NAMALWA (cell line): ENCODE measurements at regions not wholly inside any gene's neighbourhood (a gene's known extent, or its start where the extent isn't known, plus 50 kb on each side); places are given as distances from the start of the nearest gene placed in this dataset.
"Not testable (repeated sequence)": the region's sequence is repeated elsewhere in the genome, so short reads cannot be mapped to it uniquely, and the experiment has no call there.

Experiments used
- DNase-seq: peaks from one replicate; pipeline ENCODE4 v3.0.0-alpha.2; 2015; ENCODE audit warnings: low spot score

DNA sequence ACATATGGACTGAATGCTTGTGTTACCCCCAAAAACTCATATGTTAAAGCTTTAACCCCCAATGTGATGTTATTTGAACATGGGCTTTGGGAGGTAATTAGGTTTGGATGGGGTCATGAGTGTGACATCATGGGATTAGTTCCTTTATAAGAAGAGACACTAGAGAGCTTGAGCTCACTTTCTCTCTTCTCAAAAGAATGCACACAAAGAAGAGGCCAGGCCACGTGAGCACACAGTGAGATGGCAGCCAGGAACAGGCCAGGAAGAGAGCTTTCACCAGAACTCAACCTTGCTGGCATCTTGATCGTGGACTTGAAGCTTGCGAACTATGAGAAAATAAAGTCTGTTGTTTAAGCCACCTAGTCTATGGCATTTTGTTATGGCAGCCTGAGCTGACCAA is 360.6 kb downstream of the NR2F1-AS1 start:
- no peak for DNase-seq

DNA sequence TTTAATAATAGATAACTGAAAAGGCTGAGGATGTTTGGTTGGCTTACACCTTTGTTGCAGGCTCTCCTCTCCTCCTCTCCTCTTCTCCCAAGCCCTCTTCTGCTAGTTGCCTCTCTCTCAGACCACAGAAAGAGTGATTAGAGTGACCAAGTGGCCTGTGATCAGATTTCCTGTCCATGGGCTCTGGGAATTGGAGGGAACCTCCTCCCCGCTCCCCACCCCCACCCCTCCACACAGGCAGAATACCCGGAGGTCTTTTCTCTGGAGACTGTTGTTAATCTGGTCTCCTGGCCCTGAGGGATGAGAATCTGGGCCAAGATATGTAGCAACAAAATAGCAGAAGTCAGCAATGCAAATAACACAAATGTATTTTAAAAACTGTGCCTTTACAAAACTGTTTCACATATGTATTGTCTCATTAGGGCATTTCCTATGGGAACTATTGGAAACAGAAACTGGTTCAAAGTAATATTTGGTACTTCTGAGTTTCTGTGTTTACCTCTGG is 361.3 kb downstream of the NR2F1-AS1 start:
- DNase-seq, result no peak

DNA sequence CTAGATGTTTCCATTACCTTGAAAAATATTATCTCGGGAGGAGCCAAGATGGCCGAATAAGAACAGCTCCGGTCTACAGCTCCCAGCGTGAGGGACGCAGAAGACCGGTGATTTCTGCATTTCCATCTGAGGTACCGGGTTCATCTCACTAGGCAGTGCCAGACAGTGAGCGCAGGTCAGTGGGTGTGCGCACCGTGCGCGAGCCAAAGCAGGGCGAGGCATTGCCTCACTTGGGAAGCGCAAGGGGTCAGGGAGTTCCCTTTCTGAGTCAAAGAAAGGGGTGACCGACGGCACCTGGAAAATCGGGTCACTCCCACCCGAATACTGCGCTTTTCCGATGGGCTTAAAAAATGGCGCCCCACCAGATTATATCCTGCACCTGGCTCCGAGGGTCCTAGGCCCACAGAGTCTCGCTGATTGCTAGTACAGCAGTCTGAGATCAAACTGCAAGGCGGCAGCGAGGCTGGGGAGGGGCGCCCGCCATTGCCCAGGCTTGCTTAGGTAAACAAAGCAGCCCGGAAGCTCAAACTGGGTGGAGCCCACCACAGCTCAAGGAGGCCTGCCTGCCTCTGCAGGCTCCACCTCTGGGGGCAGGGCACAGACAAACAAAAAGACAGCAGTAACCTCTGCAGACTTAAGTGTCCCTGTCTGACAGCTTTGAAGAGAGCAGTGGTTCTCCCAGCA is 367.8 kb downstream of the NR2F1-AS1 start:
- DNase-seq, result not testable (repeated sequence)

DNA sequence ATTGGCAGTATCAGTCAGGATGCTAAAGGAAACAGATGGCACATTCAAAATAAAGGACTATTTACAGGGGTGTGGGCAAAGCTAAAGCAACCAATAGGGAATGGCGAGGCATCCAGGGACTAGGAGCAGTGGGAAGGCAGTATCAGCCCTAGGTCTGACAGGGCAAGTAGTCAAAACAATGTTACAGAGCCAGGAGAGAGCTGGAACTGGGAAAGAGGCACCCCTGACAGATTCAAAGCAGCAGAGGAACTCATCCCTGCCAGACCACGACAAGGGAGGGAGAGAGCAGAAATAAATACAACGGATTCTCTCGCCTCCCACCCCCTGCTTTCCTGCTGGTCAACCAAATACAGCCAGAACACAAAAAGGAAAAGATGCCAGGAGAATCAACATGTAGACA is 371.5 kb downstream of the NR2F1-AS1 start:
- no peak for DNase-seq

GRCh38 chr5:93208141-93208751 is 372.8 kb downstream of the NR2F1-AS1 start:
- no peak for DNase-seq

DNA sequence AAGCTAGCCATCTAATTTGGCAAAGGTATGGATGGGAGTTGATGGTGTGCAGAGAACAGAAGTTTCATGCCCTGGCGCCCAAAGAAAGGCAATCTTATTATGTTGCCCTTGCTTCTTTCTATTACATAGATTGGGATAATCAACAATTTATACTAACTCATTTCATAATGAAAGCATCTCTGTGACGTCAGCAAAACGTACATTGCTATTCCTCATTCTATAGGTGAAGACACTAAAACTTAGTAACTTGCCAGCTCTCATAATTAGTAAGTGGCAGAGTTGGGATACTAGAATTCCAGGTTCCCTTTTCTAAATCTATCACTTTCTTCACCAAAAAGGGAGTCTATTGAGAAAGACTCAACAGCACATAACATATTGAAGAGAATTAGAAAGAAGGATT is 374.8 kb downstream of the NR2F1-AS1 start:
- no peak for DNase-seq

DNA sequence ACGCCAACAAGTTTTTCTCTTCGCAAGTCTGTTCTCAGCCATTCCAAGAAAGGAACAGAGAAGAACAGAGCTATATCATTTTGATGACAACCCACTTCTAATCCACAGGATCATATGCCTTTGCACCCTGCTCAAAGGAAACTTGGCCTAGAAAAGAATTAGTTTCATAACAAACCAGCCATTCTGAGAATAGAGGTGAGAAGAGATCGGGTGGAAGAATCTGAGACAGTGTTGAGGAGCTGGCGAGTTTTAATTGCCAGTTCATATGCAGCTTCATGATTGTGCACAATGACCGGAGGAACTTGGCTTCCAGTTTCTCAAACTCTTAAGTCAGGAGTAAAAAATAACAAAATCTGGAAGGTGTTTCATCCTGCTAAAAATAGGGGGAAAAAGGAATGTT is 380.0 kb downstream of the NR2F1-AS1 start:
- DNase-seq, result no peak

DNA sequence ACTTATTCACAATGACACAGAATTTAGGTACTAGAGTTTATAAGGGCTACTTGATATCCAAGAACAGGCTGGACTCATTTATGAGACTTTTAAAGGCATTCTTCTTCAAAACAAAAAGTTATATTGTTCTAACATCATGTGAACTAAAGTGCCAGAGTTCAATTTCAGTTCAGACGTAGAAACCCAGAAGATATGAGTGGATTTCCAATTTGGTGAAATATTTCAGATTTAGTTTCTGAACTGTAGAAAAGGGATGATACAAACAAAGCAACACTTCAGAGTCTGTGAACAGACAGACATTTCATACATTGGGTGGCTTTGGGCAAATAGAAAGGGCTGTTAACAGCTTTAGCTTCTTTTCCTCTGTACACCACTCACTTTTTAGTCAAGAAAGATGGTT is 384.0 kb downstream of the NR2F1-AS1 start:
- no peak for DNase-seq

DNA sequence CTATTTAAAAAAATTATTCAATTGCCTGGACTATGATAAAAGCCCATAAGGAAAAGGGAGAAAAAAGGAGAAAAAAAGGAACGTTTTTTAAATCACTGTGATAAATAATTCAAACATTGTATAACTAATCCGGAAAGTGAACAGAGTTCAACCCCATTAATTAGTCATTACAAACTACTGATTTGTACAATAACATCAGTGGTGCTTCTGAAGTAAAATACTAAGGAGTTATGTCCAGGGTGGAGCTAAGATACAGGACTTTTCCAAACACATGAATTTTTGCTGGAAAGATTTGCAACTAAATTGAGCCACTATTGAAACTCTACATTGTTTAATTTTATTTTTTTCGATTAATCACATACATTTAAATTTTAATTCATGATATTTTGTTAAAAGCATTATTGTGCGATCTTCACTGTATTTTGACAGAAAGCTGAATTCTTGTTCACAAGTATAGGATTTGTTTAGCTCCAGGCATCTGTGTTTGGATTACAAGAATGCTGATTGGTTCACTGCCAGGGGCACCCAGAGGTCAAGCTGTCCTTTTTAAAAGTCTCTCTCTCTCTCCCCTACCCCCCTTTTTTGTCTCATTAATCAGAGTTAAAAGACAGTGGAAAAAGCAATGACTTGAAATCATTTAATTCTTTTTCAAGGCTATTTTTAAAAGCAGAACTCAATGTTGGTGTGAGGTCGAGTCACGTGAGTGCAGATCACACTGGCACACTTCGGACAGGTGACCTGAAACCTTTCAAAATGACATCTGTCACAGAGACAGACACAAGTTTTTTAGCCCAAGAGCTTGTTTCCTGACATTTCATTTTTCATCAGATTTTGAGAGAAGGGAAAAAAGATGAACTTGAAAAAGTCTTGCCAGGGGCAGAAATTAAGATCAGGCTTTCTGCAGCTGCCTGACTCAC is 387.3 kb downstream of the NR2F1-AS1 start:
- no peak for DNase-seq

GRCh38 chr5:93192683-93193082 is 388.3 kb downstream of the NR2F1-AS1 start:
- DNase-seq, result no peak

GRCh38 chr5:93192087-93192486 is 388.9 kb downstream of the NR2F1-AS1 start:
- no peak for DNase-seq

DNA sequence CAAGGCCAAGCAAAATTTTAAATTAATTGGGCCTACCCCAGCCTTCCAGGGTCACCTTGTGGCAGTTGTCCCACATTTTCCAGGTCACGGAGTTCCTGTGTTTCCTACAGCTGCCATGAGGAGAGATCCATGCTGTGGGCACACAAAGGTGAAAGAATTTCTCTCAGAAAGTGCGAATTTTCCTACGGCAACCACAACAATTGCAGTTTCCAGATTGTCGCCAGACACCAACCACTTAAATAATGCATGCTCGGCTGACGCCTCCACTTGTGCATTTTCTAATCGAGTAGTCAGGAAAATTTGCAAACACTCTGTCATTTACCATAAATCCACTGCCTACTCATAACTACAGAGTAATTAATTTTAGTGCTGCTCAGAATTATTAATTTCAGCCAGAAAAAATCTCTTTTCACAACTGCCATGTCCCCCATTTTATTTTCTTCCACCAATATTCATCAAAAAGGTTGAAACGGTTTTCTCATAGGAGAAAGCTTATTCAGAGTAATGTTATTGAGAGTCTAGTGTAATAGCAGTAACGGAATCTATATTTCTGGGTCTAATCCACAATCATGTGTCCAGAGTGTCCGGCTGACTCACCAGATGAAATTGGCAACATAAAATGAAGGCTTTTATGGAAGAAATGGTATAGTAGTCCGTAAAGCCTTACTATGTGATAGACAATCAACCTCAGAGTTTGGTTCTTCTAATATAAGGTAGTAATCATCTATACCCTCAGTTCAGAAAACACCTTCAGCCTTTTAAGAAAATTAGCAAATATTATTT is 389.8 kb downstream of the NR2F1-AS1 start:
- no peak for DNase-seq

DNA sequence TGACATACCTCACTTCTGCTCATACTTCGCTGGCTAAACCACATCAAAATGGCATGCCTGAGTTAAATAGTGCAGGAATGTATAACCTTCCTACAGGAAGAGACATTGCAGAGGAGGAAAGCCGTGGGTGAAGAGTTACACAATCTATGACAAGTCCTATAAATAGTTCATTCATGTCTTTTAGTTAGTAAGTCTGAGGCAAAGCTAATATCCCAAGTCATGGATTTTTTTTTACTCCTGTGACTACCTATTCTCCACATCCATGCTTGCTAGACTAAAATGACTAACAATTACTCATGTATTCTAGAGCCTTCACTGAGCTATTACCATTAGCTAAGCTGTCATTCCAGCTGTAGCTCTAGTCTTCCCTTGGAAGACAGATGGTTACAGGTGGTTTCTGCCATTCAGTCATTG is 391.3 kb downstream of the NR2F1-AS1 start:
- no peak for DNase-seq

- DNase-seq, result no peak
Measured at GRCh38 chr5:93188876-93189485, 392.0 kb downstream of the NR2F1-AS1 start.

DNA sequence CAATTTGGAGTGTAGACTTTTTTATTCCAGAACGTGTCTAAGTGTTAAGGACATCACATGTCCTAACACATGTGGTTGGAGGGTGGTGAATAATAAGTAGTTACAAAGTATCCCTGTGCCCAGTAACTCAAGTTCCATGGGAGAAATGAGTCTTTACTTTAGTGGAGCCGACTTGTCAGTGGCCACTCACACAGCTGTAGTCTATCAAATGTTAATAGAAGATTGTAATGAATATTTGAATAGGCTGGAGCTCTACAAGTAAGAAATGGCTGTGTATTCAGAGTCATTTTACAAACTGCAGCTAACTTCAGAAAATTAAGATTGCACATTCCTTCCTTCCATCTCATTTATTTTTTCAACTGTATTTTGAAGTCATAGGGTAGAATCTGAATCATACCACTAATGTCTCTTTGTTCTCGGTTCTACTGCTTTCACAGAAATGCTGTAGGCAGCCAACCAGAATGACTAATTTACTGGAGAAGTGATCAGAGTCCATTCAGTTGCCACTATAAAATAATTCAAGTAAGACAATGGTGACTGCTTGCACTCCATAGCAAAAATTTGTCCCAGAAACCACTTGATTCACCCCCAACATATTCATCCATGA is 394.8 kb downstream of the NR2F1-AS1 start:
- DNase-seq, result no peak

DNA sequence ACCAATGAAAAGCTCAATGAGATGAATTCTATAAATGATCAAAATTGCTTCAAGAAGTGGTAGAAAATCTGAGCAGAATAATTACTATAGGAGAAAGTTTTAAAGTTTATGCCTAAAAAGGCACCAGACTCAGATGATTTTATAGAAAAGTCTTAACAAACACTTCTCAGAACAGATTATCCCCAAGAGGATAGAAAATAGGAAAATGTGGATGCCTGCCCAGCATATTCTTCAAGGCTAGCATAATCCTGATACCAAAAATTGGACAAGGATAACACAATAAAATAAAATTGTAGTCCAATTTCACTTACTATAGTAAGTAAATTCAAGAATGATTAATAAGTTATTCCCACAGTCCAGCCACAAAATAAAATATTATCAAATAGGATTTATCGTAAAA is 397.0 kb downstream of the NR2F1-AS1 start:
- no peak for DNase-seq

DNA sequence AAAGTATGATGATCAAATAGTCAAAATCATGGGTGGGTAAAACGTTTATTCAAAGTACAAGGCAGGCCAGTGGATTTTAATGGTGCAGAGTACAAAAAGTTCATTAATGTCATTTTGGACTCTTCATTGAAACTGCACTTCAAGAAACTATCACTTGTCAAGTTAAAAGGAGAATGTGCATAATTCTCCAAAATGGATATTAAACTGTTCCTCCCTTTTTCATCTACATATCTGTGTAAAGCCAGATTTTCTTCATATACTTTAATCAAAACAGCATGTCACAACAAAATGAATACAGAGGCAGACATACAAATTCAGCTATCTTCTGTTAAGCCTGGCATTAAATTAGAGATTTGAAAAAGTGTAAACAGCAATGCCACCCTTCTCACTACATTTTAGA is 401.6 kb downstream of the NR2F1-AS1 start:
- no peak for DNase-seq

DNA sequence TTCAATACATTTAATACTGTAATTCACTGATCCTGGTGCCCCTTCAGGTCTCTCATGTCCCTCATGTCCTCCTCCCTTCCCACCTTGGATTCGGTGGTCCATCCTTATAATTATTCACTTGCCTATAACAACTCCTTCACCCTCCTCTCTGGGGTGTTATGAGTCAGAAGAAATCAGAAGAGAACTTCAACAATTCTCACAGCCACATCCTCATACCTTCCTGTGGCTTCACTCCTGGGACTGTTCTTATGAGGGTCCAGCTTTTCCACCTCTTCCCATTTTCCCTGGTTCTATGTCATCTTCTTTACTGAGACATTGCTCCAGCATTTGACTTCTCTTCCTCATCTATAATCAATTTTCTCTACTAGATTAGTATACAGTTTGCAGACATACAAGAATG is 406.1 kb downstream of the NR2F1-AS1 start:
- no peak for DNase-seq

DNA sequence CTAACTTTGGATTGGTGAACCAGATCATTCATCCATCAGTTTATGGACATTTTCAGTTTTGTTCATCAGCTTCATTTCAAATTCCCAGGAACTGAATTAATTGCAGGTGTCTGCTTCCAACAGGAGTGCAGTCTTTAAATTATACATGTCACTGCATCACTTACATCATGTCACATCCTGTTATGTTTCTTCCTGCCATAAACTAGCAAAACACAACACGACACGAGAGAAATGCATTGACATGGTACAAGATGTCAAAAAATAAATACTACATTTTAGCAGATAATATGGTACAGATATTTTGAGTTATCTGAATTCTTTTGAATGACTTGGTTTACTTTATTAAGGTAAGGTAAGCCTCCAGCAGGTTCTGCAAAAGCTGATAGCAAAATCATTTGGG is 415.5 kb downstream of the NR2F1-AS1 start:
- no peak for DNase-seq

GRCh38 chr5:93164690-93165089 is 416.3 kb downstream of the NR2F1-AS1 start:
- DNase-seq, result no peak

DNA sequence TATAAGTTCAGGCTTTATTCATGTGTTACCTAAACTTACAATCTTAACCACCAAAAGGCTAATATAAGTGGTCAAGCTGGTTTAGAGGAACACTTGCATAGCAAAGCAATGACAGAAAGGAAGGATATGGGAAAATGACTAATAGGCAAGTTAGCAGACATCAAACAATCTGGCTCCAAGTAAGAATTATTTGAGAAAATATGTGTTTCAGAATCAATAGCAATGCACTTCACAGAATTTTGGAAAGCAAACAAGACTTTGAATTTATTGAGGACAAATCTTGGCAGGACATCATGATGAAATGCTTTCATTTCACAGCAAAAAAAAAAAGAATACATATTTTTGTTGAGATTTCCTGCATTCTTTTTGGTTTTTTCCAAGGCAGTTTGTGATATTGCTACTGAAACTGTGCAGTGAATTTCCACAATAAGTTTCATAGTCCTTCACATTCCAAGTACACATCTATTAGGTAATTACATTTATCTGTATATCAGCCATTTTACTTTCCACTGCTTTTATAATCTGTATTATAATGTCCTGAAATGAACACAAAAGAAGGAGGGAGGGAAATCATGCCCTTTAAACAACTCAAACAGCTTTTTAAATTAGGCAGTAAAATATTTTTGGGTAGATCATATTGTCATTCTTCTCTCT is 417.9 kb downstream of the NR2F1-AS1 start:
- DNase-seq, result no peak
